ENCODE measurements at regions not wholly inside any gene's neighbourhood (a gene's known extent, or its start where the extent isn't known, plus 50 kb on each side); places are given as distances from the start of the nearest gene placed in this dataset.
"Not testable (repeated sequence)": the region's sequence is repeated elsewhere in the genome, so short reads cannot be mapped to it uniquely, and the experiment has no call there.

DNA sequence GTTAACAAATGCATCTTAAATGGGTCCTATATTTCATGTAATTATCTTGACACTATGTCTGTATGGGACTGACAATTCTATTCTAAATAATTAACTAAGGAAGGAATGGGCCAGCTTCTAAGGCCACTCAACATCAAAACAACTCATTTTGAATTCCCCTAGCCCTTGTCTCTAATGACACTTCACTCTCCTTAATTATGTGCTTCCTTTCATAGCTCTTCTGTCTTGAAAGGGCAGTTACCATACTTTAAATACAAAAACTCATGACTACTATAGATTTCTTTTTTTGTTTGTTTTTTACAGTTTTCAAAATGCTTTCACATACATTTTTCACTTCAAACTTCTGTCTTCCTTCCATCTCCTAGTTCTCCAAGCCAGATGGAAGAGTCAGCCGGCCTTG lies 126.1 kb upstream of the CHODL start:
- no peak overlapping the region for H3K27ac ChIP-seq (ENCODE audit: low read depth, low read length, severe bottlenecking)
- no peaks in the 10 kb centered on the region for H3K36me3 ChIP-seq (ENCODE audit: control insufficient read depth, insufficient read depth, low read length)
- peaks cover 8% of the 10 kb centered on the region for H3K4me1 ChIP-seq (ENCODE audit: control insufficient read depth, insufficient read depth, low read length, poor library complexity, severe bottlenecking)
- H3K9me3 ChIP-seq (ENCODE audit: control insufficient read depth, low read length): no peaks in the 10 kb centered on the region
- H3K4me3 ChIP-seq (ENCODE audit: extremely low read depth, insufficient read depth, low read length, poor library complexity, severe bottlenecking): no peak overlapping the region
- WGBS, 2 experiments (ENCODE audit: insufficient coverage in 2 of 2): 80% methylated on average over 1 of the region's 1 CpG; no CpG with 5 or more reads in 1 of the 2 experiments

DNA sequence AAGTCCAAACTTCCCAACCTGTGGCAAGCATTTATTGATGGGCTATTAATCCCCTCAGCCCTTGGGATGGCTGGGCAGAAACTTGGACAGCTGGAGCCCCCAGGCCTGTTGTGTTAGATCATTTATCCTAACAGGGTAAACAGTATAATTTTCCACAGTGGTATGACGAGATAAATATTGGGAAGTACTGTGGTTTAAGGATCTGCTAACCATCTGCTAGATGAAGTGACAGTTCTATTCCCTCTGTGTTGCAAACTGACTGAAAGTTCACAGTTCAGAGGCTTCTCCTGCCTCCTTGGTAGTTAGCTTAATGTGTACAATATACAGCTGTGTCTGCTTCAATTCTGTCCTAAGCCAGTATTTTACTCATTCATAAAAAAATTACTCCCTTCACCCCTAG lies 127.5 kb upstream of the CHODL start:
- H3K4me1 ChIP-seq (ENCODE audit: control insufficient read depth, insufficient read depth, low read length, poor library complexity, severe bottlenecking): peaks cover 8% of the 10 kb centered on the region
- no peaks in the 10 kb centered on the region for H3K36me3 ChIP-seq (ENCODE audit: control insufficient read depth, insufficient read depth, low read length)
- H3K9me3 ChIP-seq (ENCODE audit: control insufficient read depth, low read length): no peaks in the 10 kb centered on the region
- no peak overlapping the region for H3K4me3 ChIP-seq (ENCODE audit: extremely low read depth, insufficient read depth, low read length, poor library complexity, severe bottlenecking)
- WGBS, 2 experiments (ENCODE audit: insufficient coverage in 2 of 2): 100% methylated on average over 1 of the region's 1 CpG
- no peak overlapping the region for H3K27ac ChIP-seq (ENCODE audit: low read depth, low read length, severe bottlenecking)

DNA sequence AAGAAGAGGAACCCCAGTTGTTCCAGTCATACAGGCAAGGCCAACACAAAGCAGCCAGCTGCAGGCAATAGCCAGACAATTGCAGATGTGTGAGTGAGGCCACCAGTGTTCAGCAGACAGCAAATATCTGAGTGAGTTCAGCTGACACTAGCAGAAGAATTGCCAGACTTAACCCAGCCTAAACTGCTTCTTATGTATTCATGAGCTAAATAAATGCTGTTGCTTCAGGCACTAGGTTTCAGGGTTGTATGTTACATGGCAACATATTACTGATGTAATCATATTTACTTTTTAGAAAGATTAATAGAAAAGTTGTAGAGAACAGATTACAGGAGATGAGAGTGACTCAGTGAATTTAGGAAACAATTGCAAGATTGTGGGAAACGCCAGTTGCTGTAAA lies 129.8 kb upstream of the CHODL start:
- no peaks in the 10 kb centered on the region for H3K36me3 ChIP-seq (ENCODE audit: control insufficient read depth, insufficient read depth, low read length)
- peaks cover 8% of the 10 kb centered on the region for H3K4me1 ChIP-seq (ENCODE audit: control insufficient read depth, insufficient read depth, low read length, poor library complexity, severe bottlenecking)
- WGBS, 2 experiments (ENCODE audit: insufficient coverage in 2 of 2): 71 to 100% methylated on average over 1 of the region's 1 CpG

DNA sequence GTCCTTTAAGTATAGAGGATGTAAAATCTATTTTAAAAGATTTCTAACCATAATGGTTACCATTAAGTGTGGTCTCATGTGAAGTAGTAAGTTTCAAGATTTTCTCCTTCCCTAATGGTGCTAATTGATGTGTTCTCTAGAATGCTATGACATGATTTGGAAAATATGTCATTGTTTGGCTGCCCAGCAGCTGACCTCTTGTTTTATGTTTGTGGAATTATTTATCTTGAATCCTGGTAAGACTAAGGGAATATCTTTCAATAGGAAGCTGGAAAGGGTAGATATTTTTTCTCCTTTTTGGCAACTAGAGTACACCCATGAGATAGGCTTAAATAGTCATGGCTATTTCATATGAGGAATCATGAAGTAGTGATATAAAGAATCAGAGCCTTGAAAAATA lies 139.8 kb upstream of the CHODL start:
- Histone ChIP-seq H3K27ac (ENCODE audit: low read depth, low read length, severe bottlenecking) (no peak overlapping the region), H3K4me1 (ENCODE audit: control insufficient read depth, insufficient read depth, low read length, poor library complexity, severe bottlenecking) (no peaks in the 10 kb centered on the region), H3K9me3 (ENCODE audit: control insufficient read depth, low read length) (no peaks in the 10 kb centered on the region), H3K4me3 (ENCODE audit: extremely low read depth, insufficient read depth, low read length, poor library complexity, severe bottlenecking) (no peak overlapping the region), H3K36me3 (ENCODE audit: control insufficient read depth, insufficient read depth, low read length) (no peaks in the 10 kb centered on the region)

More for the DNA sequence above, 129.8 kb upstream of the CHODL start:
- H3K9me3 ChIP-seq (ENCODE audit: control insufficient read depth, low read length): no peaks in the 10 kb centered on the region
- no peak overlapping the region for H3K27ac ChIP-seq (ENCODE audit: low read depth, low read length, severe bottlenecking)
- no peak overlapping the region for H3K4me3 ChIP-seq (ENCODE audit: extremely low read depth, insufficient read depth, low read length, poor library complexity, severe bottlenecking)

DNA sequence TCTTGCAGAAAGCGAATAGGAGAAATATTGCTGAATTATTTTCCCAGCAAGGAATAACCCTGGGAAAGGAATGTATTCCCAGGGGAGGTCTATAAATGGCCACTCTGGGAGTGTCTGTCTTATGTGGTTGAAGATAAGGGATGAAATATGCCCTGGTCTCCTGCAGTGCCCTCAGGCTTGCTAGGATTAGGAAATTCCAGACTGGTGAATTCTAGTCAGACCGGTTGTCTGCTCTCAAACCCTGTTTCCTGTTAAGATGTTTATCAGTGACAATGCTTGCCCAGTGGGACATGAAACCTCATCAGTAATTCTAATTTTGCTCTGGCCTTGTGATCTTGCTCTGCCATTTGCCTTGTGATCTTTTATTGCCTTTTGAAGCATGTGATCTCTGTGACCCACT lies 148.2 kb upstream of the CHODL start:
- H3K4me3 ChIP-seq (ENCODE audit: extremely low read depth, insufficient read depth, low read length, poor library complexity, severe bottlenecking); H3K27ac ChIP-seq (ENCODE audit: low read depth, low read length, severe bottlenecking); H3K4me1 ChIP-seq (ENCODE audit: control insufficient read depth, insufficient read depth, low read length, poor library complexity, severe bottlenecking); H3K36me3 ChIP-seq (ENCODE audit: control insufficient read depth, insufficient read depth, low read length): not testable (repeated sequence)
- 83 to 90% methylated on average over 2 of the region's 2 CpGs for WGBS, 2 experiments (ENCODE audit: insufficient coverage in 2 of 2)
- H3K9me3 ChIP-seq (ENCODE audit: control insufficient read depth, low read length): peaks cover 24% of the 10 kb centered on the region

DNA sequence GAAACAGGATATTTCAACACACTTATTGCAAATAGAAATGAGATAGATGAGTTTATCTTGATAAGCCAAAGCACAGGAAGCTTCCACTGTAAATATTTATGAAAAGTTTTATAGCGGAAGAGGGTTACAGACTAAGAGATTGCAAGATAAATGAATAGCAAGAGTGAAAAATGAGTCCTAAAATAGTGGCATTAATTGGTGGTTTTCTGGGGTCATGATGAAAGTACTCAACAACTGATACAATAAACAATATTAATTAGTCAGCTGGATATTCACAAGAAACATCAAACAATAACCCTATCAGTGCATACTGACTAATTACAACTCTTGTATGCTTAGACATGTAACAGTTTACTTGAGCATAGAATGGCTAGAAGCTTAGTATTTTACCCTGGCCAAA lies 154.8 kb upstream of the CHODL start:
- no peaks in the 10 kb centered on the region for H3K4me1 ChIP-seq (ENCODE audit: control insufficient read depth, insufficient read depth, low read length, poor library complexity, severe bottlenecking)
- H3K36me3 ChIP-seq (ENCODE audit: control insufficient read depth, insufficient read depth, low read length): no peaks in the 10 kb centered on the region
- no peak overlapping the region for H3K27ac ChIP-seq (ENCODE audit: low read depth, low read length, severe bottlenecking)
- no peak overlapping the region for H3K4me3 ChIP-seq (ENCODE audit: extremely low read depth, insufficient read depth, low read length, poor library complexity, severe bottlenecking)
- WGBS, 2 experiments (ENCODE audit: insufficient coverage in 2 of 2): 88 to 100% methylated on average over 1 of the region's 1 CpG
- H3K9me3 ChIP-seq (ENCODE audit: control insufficient read depth, low read length): no peaks in the 10 kb centered on the region

DNA sequence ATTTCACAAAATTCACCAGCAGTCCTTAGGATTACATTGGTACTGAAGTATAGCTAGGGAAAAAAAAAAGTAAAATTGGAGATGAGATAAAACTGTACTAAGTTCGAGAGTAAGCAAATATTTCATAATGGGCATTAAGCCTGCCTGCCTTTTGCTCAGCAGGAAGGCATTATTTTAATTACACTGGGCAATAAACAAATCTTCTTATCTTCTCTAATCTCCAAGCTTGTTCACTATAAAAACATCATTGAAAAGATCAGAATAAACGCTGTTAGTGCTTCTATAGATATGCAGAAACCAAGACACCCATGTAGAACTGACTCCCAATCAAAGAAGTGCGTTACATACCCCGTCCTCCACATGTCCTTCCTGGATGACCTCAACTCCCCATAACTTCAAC lies 174.2 kb upstream of the CHODL start:
- 93% methylated on average over 4 of the region's 4 CpGs; no CpG with 5 or more reads in 1 of the 2 experiments for WGBS, 2 experiments (ENCODE audit: insufficient coverage in 2 of 2)
- no peak overlapping the region for H3K27ac ChIP-seq (ENCODE audit: low read depth, low read length, severe bottlenecking)
- H3K4me3 ChIP-seq (ENCODE audit: extremely low read depth, insufficient read depth, low read length, poor library complexity, severe bottlenecking): no peak overlapping the region
- H3K4me1 ChIP-seq (ENCODE audit: control insufficient read depth, insufficient read depth, low read length, poor library complexity, severe bottlenecking): no peaks in the 10 kb centered on the region
- no peaks in the 10 kb centered on the region for H3K9me3 ChIP-seq (ENCODE audit: control insufficient read depth, low read length)
- H3K36me3 ChIP-seq (ENCODE audit: control insufficient read depth, insufficient read depth, low read length): no peaks in the 10 kb centered on the region

DNA sequence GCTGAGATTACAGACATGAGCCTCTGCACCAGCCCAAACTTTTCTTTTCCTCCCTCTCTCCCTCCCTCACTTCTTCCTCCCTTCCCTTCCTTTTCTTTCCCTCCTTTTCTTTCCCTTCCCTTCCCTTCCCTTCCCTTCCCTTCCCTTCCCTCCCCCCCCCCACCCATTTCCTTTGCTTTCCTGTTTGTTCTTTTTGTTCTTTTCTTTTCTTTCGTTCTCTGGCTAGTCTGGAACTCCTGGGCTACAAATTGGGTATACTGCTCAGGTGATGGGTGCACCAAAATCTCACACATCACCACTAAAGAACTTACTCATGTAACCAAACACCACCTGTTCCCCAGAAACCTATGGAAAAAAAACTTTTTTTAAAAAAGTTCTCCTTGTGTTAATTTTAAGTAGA lies 174.8 kb upstream of the CHODL start:
- H3K27ac ChIP-seq (ENCODE audit: low read depth, low read length, severe bottlenecking): no peak overlapping the region
- no peaks in the 10 kb centered on the region for H3K9me3 ChIP-seq (ENCODE audit: control insufficient read depth, low read length)
- H3K36me3 ChIP-seq (ENCODE audit: control insufficient read depth, insufficient read depth, low read length): no peaks in the 10 kb centered on the region
- H3K4me1 ChIP-seq (ENCODE audit: control insufficient read depth, insufficient read depth, low read length, poor library complexity, severe bottlenecking): no peaks in the 10 kb centered on the region
- WGBS, 2 experiments (ENCODE audit: insufficient coverage in 2 of 2): no CpG with 5 or more reads among the region's 1 CpG
- no peak overlapping the region for H3K4me3 ChIP-seq (ENCODE audit: extremely low read depth, insufficient read depth, low read length, poor library complexity, severe bottlenecking)

DNA sequence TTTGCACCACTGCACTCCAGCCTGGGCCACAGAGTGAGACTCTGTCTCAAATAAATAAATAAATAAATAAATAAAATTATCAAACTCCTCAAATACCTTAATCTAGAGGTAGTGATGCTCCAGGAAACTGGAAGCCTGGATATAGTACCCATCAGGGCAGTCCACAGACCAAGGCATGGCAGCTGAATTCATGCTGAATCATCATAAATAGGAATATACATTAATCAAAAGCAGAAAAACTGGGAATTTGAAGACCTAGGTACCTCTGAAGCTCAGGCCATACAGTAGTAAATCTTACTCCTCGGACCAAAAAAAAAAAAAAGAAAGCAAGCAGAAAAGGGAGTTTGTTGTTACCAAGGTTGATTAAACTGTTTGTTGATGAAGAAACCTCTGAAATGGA lies 184.2 kb upstream of the CHODL start:
- Histone ChIP-seq H3K4me1 (ENCODE audit: control insufficient read depth, insufficient read depth, low read length, poor library complexity, severe bottlenecking) (no peaks in the 10 kb centered on the region), H3K36me3 (ENCODE audit: control insufficient read depth, insufficient read depth, low read length) (no peaks in the 10 kb centered on the region), H3K9me3 (ENCODE audit: control insufficient read depth, low read length) (no peaks in the 10 kb centered on the region), H3K4me3 (ENCODE audit: extremely low read depth, insufficient read depth, low read length, poor library complexity, severe bottlenecking) (no peak overlapping the region), H3K27ac (ENCODE audit: low read depth, low read length, severe bottlenecking) (no peak overlapping the region)
- 71% methylated on average over 1 of the region's 1 CpG; no CpG with 5 or more reads in 1 of the 2 experiments for WGBS, 2 experiments (ENCODE audit: insufficient coverage in 2 of 2)

DNA sequence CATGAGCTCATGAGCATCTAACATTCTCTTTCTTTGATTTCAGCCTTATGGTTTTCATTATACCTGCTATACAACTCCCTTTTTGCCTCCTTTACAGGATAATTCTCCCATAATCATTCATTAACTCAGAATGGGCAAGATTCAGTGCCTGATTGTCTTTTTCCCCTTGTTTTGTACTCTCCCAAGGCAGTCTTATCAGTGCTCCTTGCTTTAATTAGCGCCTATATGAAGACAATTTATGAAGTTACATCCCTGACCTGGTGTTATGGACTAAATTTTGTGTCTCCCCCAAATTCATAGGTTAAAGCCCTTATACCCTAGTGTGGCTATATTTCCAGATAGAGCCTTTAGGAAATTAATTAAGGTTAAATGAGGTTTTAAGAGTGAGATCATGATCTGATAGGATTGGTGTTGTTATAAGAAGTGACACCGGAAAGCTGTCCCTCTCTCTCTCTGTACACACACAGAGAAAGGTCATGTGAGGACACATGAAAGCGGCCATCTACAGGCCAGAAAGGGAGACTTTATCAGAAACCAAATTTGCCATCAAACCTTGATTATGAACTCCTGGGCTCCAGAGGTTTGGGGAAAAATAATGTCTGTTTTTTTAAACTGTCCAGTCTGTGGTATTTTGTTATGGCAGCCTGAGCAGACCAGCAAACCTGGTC lies 185.8 kb upstream of the CHODL start:
- WGBS, 2 experiments (ENCODE audit: insufficient coverage in 2 of 2): no CpG with 5 or more reads among the region's 3 CpGs
- Histone ChIP-seq H3K4me3 (ENCODE audit: extremely low read depth, insufficient read depth, low read length, poor library complexity, severe bottlenecking) (no peak overlapping the region), H3K4me1 (ENCODE audit: control insufficient read depth, insufficient read depth, low read length, poor library complexity, severe bottlenecking) (no peaks in the 10 kb centered on the region), H3K9me3 (ENCODE audit: control insufficient read depth, low read length) (no peaks in the 10 kb centered on the region), H3K27ac (ENCODE audit: low read depth, low read length, severe bottlenecking) (no peak overlapping the region), H3K36me3 (ENCODE audit: control insufficient read depth, insufficient read depth, low read length) (no peaks in the 10 kb centered on the region)

DNA sequence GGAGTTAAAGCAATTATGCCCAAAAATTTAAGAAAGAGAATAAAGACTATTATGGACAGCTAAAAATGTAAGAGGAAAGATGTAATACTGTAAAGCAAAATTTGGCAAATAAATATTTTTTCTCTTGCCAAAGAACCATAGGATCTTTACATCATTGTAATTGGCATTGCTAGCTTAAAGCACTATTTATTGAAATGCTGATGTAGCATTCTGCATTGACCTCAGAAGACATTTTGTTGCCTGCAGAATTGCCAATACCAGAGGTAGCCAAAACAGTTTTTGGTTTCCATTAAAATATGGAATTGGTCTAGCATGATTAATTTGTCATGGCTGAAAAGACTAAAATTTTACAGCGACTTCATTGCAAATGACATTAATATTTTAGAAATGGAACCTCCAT lies 191.5 kb upstream of the CHODL start:
- H3K4me1 ChIP-seq (ENCODE audit: control insufficient read depth, insufficient read depth, low read length, poor library complexity, severe bottlenecking): no peaks in the 10 kb centered on the region
- H3K9me3 ChIP-seq (ENCODE audit: control insufficient read depth, low read length): no peaks in the 10 kb centered on the region
- no peak overlapping the region for H3K27ac ChIP-seq (ENCODE audit: low read depth, low read length, severe bottlenecking)
- no peak overlapping the region for H3K4me3 ChIP-seq (ENCODE audit: extremely low read depth, insufficient read depth, low read length, poor library complexity, severe bottlenecking)
- no peaks in the 10 kb centered on the region for H3K36me3 ChIP-seq (ENCODE audit: control insufficient read depth, insufficient read depth, low read length)
- no CpG with 5 or more reads among the region's 1 CpG for WGBS, 2 experiments (ENCODE audit: insufficient coverage in 2 of 2)
